PC-9 (cell line): ENCODE measurements at regions not wholly inside any gene's neighbourhood (a gene's known extent, or its start where the extent isn't known, plus 50 kb on each side); places are given as distances from the start of the nearest gene placed in this dataset.

Experiments used
- EZH2 ChIP-seq: fragments of 200-600 bp; sonication (generic); IDR thresholded peaks from 2 replicates; pipeline ENCODE4 v1.8.0; 2017; ENCODE audit warnings: antibody characterized with exemption, low read depth
- TF ChIP-seq, protein P1 (sequence below): fragments of 200-600 bp; sonication (generic); conservative IDR thresholded peaks from 2 replicates; pipeline ENCODE4 v1.6.1; 2017; ENCODE audit warnings: mixed run types, antibody characterized with exemption, mild to moderate bottlenecking, moderate library complexity

DNA sequence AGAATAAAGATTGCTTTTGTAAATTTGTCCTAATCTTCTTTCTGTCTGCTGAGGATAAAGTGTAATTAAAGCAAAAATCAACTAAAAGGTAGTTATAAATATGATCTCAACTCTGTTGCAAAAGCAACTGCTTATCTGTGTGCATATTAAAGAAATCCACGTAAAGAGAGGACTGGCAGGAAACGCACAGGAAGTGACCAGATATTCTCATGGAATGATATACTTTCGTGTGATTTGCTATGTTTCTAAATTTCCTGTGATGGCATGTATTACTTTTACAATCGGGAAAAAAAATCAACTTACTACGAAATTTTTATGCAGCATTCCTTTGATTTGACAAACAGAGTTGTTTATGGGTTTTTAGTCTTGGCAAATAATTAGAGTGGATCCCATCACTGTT, 75.4 kb downstream of the RGS2 start:
- TF ChIP-seq, protein P1, sequence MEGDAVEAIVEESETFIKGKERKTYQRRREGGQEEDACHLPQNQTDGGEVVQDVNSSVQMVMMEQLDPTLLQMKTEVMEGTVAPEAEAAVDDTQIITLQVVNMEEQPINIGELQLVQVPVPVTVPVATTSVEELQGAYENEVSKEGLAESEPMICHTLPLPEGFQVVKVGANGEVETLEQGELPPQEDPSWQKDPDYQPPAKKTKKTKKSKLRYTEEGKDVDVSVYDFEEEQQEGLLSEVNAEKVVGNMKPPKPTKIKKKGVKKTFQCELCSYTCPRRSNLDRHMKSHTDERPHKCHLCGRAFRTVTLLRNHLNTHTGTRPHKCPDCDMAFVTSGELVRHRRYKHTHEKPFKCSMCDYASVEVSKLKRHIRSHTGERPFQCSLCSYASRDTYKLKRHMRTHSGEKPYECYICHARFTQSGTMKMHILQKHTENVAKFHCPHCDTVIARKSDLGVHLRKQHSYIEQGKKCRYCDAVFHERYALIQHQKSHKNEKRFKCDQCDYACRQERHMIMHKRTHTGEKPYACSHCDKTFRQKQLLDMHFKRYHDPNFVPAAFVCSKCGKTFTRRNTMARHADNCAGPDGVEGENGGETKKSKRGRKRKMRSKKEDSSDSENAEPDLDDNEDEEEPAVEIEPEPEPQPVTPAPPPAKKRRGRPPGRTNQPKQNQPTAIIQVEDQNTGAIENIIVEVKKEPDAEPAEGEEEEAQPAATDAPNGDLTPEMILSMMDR, result no peak
- TF ChIP-seq EZH2, result no peak
